Natural killer cell treated with Interleukin-12 subunit alpha and Interleukin-12 subunit beta and Interleukin-15 and Interleukin-18, amount 100 ng/mL, for 72 hours (primary cell): ENCODE measurements at regions not wholly inside any gene's neighbourhood (a gene's known extent, or its start where the extent isn't known, plus 50 kb on each side); places are given as distances from the start of the nearest gene placed in this dataset.

Source experiments
- ATAC-seq, 2 donors: fragments of 150-1000 bp; cut with Tn5 transposase in 1 of 2; sonication (Bioruptor Pico), chemical (Tn5 transposase) in 1 of 2; 2 replicates each; pipeline ENCODE4 v1.10.0; 2021
- DNase-seq: peaks from one replicate; pipeline ENCODE4 v3.0.0; 2022; ENCODE audit warnings: low spot score
- H3K27ac Mint-ChIP-seq, 2 donors: 1 replicate in 1 of 2; 2 replicates in 1 of 2; pipeline ENCODE4 v1.8.0; 2022; ENCODE audit warnings: mixed read lengths in 2 of 2, mild to moderate bottlenecking in 1 of 2, moderate library complexity in 1 of 2
- H3K27me3 Mint-ChIP-seq, 2 donors: 1 replicate in 1 of 2; 2 replicates in 1 of 2; pipeline ENCODE4 v1.8.0; 2022; ENCODE audit warnings: mixed read lengths in 2 of 2
- H3K36me3 Mint-ChIP-seq: one replicate; pipeline ENCODE4 v1.8.0; 2022; ENCODE audit warnings: mixed read lengths
- H3K4me1 Mint-ChIP-seq, 2 donors: 1 replicate in 1 of 2; 2 replicates in 1 of 2; pipeline ENCODE4 v1.8.0; 2022; ENCODE audit warnings: low read depth in 2 of 2, mixed read lengths in 2 of 2, mild to moderate bottlenecking in 1 of 2
- H3K4me3 Mint-ChIP-seq: one replicate; pipeline ENCODE4 v1.8.0; 2022; ENCODE audit warnings: mixed read lengths
- H3K9me3 Mint-ChIP-seq: 2 replicates; pipeline ENCODE4 v1.8.0; 2022; ENCODE audit warnings: mixed read lengths

GRCh38 chr12:29880987-29881386 is 97.2 kb upstream of the TMTC1 start:
- H3K4me3 Mint-ChIP-seq, result no peak overlapping the region
- H3K27me3 Mint-ChIP-seq, result no peaks in the 10 kb centered on the region
- no peaks in the 10 kb centered on the region for H3K4me1 Mint-ChIP-seq
- H3K27ac Mint-ChIP-seq, result no peak overlapping the region
- H3K9me3 Mint-ChIP-seq, result peaks cover 14% of the 10 kb centered on the region
- ATAC-seq (no peak), DNase-seq (no peak)
- no peaks in the 10 kb centered on the region for H3K36me3 Mint-ChIP-seq

DNA sequence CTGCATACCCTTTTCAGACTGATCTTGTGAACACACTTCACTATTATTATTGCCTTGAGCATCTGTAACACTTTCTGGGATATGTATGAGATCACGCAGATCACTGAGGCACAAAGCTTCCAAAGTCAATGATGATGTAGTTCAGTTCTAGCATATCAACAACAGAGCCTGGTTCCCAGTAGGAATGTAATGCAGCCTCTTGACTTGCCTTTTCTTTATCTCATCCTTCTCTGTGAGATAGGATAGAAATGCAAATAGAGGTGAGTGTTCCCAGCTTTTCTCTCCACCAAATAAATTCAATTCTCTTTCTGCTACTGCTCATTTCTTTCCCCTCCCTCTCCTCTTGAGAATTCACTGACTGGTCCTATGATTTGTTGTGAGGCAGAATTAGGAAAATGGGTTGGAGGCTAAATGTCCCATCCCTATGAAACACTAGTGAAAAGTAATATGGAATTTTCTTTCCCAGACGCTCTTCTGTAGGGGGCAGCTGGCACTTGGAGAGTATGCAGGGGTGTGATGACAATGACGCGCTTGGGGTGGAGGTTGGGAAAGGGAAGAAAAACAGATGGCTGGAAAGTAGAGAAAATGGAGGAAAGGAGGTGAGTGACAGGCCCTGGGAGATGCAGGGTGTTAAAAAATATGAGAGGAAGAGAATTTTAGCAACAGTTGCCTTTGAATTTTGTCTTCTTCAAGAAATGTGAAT is 96.0 kb upstream of the TMTC1 start:
- Mint-ChIP-seq H3K9me3 (peaks cover 14% of the 10 kb centered on the region), H3K4me1 (no peaks in the 10 kb centered on the region), H3K4me3 (no peak overlapping the region), H3K27me3 (no peaks in the 10 kb centered on the region), H3K36me3 (no peaks in the 10 kb centered on the region), H3K27ac (no peak overlapping the region)
- DNase-seq (no peak), ATAC-seq (no peak)

- Mint-ChIP-seq H3K4me1 (no peaks in the 10 kb centered on the region), H3K9me3 (peaks cover 19% of the 10 kb centered on the region), H3K27ac (no peak overlapping the region), H3K4me3 (no peak overlapping the region), H3K27me3 (no peaks in the 10 kb centered on the region), H3K36me3 (peaks cover 4% of the 10 kb centered on the region)
- ATAC-seq (no peak), DNase-seq (no peak)
Measured at GRCh38 chr12:29869946-29870345, 86.2 kb upstream of the TMTC1 start.

DNA sequence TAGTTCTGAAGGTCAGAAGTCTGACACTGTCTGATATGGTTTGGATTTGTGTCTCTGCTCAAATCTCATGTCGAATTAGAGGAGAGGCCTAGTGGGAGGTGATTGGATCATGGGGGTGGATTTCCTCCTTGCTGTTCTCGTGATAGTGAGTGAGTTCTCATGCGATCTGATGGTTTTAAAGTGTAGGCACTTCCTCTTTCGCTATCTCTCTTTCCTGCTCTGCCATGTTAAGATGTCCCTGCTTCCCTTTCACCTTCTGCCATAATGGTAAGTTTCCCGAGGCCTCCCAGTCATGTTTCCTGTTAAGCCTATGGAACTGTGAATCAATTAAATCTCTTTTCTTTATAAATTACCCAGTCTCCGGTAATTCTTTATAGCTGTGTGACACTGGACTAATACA is 84.1 kb upstream of the TMTC1 start:
- Mint-ChIP-seq H3K9me3 (peaks cover 19% of the 10 kb centered on the region), H3K4me3 (no peak overlapping the region), H3K4me1 (no peaks in the 10 kb centered on the region), H3K27me3 (no peaks in the 10 kb centered on the region), H3K36me3 (peaks cover 4% of the 10 kb centered on the region), H3K27ac (no peak overlapping the region)
- ATAC-seq, result no peak
- no peak for DNase-seq

DNA sequence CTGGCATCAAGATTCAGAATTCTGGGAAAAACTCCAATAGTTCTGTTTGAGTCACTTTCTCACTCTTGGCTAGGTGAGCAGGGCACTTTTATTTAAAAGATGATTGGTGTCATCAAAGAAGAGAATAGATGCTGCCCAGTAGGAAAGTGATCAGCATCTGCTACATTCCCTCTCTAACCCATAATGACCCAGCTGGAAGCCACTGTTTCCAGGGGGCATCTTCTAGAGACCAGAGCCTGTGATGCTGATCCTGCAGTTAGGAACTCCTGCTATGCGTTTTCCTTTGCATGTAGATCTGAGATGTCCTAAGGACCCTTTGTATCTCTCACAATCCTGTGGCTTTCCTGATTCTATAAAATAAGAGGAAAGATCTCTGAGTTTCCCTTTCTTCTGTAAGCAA is 79.9 kb upstream of the TMTC1 start:
- no peaks in the 10 kb centered on the region for H3K4me1 Mint-ChIP-seq
- H3K36me3 Mint-ChIP-seq, result no peaks in the 10 kb centered on the region
- no peak for ATAC-seq

DNA sequence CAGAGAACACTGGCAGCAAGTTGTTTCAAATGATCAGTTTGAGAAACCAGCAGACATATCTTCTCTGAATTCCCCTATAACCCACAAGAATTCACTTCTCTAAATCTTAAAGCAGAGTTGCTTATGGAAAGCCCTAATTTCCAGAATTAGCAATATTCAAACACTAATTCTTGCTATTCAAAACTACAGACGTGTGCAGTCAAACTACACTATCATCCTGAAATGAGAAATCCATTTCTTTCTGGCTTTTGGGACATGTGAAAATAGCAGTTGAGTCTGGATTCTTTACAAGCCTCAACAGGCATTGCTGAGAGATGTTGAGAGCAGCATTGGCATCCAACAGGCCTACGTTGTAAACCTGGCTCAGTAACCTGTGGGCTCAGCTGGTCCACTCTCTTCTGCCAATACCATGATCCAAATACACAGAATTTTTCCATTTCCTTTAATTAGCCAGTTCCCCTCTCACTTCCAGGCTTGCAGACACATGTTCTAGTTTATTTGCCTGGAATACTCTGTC is 74.6 kb upstream of the TMTC1 start:
- H3K36me3 Mint-ChIP-seq, result no peaks in the 10 kb centered on the region
- no peaks in the 10 kb centered on the region for H3K4me1 Mint-ChIP-seq
- no peaks in the 10 kb centered on the region for H3K27me3 Mint-ChIP-seq
- no peak for ATAC-seq
- H3K27ac Mint-ChIP-seq, result no peak overlapping the region
- H3K4me3 Mint-ChIP-seq, result no peak overlapping the region
- DNase-seq, result no peak
- peaks cover 7% of the 10 kb centered on the region for H3K9me3 Mint-ChIP-seq

More for the DNA sequence above, 79.9 kb upstream of the TMTC1 start:
- no peaks in the 10 kb centered on the region for H3K27me3 Mint-ChIP-seq
- H3K27ac Mint-ChIP-seq, result no peak overlapping the region
- no peak overlapping the region for H3K4me3 Mint-ChIP-seq
- no peak for DNase-seq
- peaks cover 14% of the 10 kb centered on the region for H3K9me3 Mint-ChIP-seq

GRCh38 chr12:29847246-29847645 is 63.5 kb upstream of the TMTC1 start:
- no peak overlapping the region for H3K4me3 Mint-ChIP-seq
- peaks cover 5% of the 10 kb centered on the region for H3K36me3 Mint-ChIP-seq
- H3K27me3 Mint-ChIP-seq, result no peaks in the 10 kb centered on the region
- ATAC-seq (no peak), DNase-seq (no peak)
- H3K27ac Mint-ChIP-seq, result no peak overlapping the region
- H3K9me3 Mint-ChIP-seq, result peaks cover 14% of the 10 kb centered on the region
- no peaks in the 10 kb centered on the region for H3K4me1 Mint-ChIP-seq

DNA sequence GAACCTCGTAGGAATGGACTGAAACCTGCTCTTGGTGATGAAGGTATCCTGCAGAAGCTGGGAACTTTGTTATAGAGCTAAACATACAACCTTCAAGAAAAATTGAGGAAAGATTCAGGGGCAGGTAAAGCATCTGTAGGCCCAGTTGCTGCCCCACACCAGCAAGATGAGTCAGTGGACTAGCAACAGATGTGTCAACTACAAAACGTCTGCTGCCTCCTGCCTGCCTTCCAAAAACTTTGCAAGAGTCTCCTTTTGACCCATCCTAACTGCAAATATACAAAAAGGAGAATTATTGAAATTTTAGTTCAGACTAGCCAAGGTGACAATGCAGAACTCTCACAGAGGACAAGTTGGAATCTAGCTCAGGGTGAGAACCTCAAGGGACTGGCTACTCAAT is 60.9 kb upstream of the TMTC1 start:
- Mint-ChIP-seq H3K36me3 (peaks cover 3% of the 10 kb centered on the region), H3K27ac (no peak overlapping the region), H3K9me3 (peaks cover 2% of the 10 kb centered on the region), H3K4me3 (no peak overlapping the region), H3K27me3 (no peaks in the 10 kb centered on the region), H3K4me1 (no peaks in the 10 kb centered on the region)
- no peak for ATAC-seq
- no peak for DNase-seq

GRCh38 chr12:29843036-29843435 is 59.3 kb upstream of the TMTC1 start:
- ATAC-seq, result no peak
- Mint-ChIP-seq H3K27me3 (no peaks in the 10 kb centered on the region), H3K27ac (no peak overlapping the region), H3K4me3 (no peak overlapping the region), H3K4me1 (no peaks in the 10 kb centered on the region), H3K36me3 (peaks cover 9% of the 10 kb centered on the region), H3K9me3 (peaks cover 6% of the 10 kb centered on the region)
- no peak for DNase-seq

GRCh38 chr12:29838768-29839167 is 55.0 kb upstream of the TMTC1 start:
- H3K9me3 Mint-ChIP-seq, result peaks cover 17% of the 10 kb centered on the region
- no peak for DNase-seq
- H3K4me1 Mint-ChIP-seq, result no peaks in the 10 kb centered on the region
- no peak overlapping the region for H3K4me3 Mint-ChIP-seq
- no peak overlapping the region for H3K27ac Mint-ChIP-seq
- H3K36me3 Mint-ChIP-seq, result peaks cover 9% of the 10 kb centered on the region
- no peaks in the 10 kb centered on the region for H3K27me3 Mint-ChIP-seq
- ATAC-seq, result no peak
